ENCODE measurements at regions not wholly inside any gene's neighbourhood (a gene's known extent, or its start where the extent isn't known, plus 50 kb on each side); places are given as distances from the start of the nearest gene placed in this dataset.

DNA sequence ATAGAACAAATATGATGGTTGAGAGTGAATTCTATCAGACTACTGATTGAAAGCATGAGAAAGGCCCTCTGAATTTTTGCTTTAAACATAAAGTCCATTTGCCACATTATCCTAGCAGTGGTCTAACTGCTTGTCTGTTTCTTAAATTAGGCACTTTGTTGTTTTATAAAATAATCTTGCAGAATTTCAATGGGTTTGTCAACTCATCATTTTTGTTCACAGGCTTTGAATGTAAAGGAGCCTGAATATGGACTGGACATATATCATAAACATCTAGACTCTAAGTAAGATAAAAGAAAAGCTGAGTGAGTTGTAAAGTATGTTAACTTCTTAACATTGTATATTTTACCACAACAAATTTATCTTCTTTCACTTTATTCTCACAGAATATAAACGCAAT is 845.9 kb downstream of the SUCLG1 start:
- FAIRE-seq, result no peak
- DNase-seq (ENCODE audit: extremely low spot score, insufficient read length, low read depth), result no peak

- DNase-seq (ENCODE audit: extremely low spot score, insufficient read length, low read depth) (no peak), FAIRE-seq (no peak)
Observed at GRCh38 chr2:83602753-83603152, 856.3 kb downstream of the SUCLG1 start.

GRCh38 chr2:83596592-83597282 is 862.3 kb downstream of the SUCLG1 start:
- DNase-seq (ENCODE audit: extremely low spot score, insufficient read length, low read depth) (no peak), FAIRE-seq (no peak)

GRCh38 chr2:83595926-83596325 is 863.2 kb downstream of the SUCLG1 start:
- no peak for FAIRE-seq
- no peak for DNase-seq (ENCODE audit: extremely low spot score, insufficient read length, low read depth)

GRCh38 chr2:83595121-83595690 is 863.9 kb downstream of the SUCLG1 start:
- DNase-seq (ENCODE audit: extremely low spot score, insufficient read length, low read depth) (no peak), FAIRE-seq (no peak)

- no peak for FAIRE-seq
- DNase-seq (ENCODE audit: extremely low spot score, insufficient read length, low read depth), result no peak
Observed at GRCh38 chr2:83594241-83595120, 864.6 kb downstream of the SUCLG1 start.

DNA sequence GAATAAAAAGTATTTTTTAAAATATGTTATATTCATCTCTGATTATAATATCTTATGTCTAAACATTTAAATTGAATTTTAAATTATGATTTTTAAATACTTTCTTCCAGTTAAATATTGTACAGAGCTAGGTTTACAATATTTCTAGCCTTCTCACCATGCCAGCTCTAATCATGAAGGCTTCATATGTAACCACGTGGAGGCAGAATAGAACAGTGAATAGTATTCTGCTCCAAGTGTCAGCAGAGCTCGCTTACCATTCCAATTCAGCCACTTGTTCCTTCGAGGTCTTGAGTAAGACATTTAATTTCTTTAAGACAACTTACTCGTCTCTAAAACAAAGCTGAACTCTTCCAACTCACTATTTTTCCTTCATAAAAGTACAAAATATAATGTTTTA is 871.8 kb downstream of the SUCLG1 start:
- DNase-seq (ENCODE audit: extremely low spot score, insufficient read length, low read depth) (no peak), FAIRE-seq (no peak)

- no peak for DNase-seq (ENCODE audit: extremely low spot score, insufficient read length, low read depth)
Observed at GRCh38 chr2:83585250-83585649, 873.8 kb downstream of the SUCLG1 start.

DNA sequence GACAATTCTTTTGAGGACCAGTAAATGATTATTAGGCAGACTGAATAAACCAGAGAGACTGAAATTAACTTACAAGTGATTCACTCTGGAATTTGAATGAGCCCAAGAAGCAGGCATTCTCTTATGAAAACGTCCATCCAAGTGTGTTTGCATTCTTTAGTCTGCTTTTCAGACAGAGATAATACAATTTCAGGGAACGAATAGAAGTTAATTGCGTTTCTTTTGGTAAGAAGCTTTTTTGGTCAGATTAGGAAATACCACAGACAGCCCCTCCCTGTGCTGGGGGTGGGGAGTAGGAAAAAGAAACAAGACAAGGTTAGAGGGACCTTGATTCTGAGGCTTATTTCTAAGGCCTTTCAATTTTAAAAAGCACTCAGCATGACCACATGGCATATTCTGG is 874.4 kb downstream of the SUCLG1 start:
- no peak for DNase-seq (ENCODE audit: extremely low spot score, insufficient read length, low read depth)
- no peak for FAIRE-seq

More at GRCh38 chr2:83585250-83585649, 873.8 kb downstream of the SUCLG1 start:
- FAIRE-seq, result no peak

- FAIRE-seq, result no peak
Observed at GRCh38 chr2:83582589-83582988, 876.5 kb downstream of the SUCLG1 start.

GRCh38 chr2:83579507-83579906 is 879.6 kb downstream of the SUCLG1 start:
- DNase-seq (ENCODE audit: extremely low spot score, insufficient read length, low read depth) (no peak), FAIRE-seq (no peak)

More at GRCh38 chr2:83582589-83582988, 876.5 kb downstream of the SUCLG1 start:
- no peak for DNase-seq (ENCODE audit: extremely low spot score, insufficient read length, low read depth)

DNA sequence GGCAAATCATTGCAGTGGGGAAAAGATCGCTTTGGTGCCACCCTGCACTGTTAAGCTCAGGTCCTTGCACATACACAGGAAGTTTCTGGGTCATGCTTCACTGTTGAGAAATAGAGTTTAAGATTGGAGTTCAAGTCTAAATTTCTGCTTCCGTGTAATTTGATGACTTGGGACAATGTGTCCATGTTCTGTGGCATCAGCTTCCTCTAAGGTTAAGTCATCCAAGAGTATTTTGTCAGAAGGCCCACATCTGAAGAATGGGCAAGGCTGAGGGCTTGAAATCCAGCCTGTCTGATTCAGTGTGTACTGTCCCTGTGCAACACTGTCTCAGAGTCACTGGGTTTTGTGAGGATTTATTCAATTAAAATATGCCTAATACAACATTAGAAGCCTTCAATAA is 880.7 kb downstream of the SUCLG1 start:
- DNase-seq (ENCODE audit: extremely low spot score, insufficient read length, low read depth) (no peak), FAIRE-seq (no peak)

- FAIRE-seq (no peak), DNase-seq (ENCODE audit: extremely low spot score, insufficient read length, low read depth) (no peak)
Observed at GRCh38 chr2:83574614-83575013, 884.5 kb downstream of the SUCLG1 start.

- DNase-seq (ENCODE audit: extremely low spot score, insufficient read length, low read depth) (no peak), FAIRE-seq (no peak)
Observed at GRCh38 chr2:83573060-83573459, 886.0 kb downstream of the SUCLG1 start.

DNA sequence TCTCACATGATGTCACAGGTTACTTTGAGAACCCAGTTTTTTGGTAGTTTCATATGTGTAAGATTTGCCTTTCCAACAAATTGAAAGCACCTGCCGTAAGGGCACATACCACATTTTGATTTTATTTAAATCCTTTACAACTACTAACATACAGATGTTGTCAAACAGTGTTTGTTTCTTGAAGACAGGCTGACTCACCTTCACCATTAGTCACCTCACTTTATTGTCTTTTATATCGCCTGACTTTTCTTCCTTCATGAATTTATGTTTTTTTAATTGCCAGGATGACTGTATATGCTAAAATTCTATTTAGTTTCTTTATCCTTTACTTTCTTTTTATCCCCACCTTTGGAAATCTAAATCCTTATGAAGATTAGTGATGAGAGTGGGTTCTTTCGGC is 886.7 kb downstream of the SUCLG1 start:
- DNase-seq (ENCODE audit: extremely low spot score, insufficient read length, low read depth) (no peak), FAIRE-seq (no peak)

DNA sequence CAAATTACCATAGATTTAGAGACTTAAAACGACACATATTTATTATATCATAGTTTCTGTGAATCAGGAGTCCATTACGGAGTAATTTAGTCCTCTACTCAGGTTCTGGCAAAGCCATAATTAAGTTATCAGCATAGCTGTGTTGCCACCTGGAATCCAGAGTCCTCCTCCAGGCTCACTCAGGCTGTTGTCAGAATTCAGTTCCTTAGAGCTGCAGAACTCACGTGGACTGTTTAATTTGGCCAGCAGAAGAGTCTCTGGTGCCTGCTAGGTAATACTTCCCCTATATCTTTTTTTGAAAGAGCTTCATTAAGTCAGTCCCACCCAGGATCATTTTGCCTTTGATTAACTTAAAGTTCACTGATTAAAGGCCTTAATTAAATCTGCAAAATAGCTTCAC is 891.5 kb downstream of the SUCLG1 start:
- FAIRE-seq (no peak), DNase-seq (ENCODE audit: extremely low spot score, insufficient read length, low read depth) (no peak)

DNA sequence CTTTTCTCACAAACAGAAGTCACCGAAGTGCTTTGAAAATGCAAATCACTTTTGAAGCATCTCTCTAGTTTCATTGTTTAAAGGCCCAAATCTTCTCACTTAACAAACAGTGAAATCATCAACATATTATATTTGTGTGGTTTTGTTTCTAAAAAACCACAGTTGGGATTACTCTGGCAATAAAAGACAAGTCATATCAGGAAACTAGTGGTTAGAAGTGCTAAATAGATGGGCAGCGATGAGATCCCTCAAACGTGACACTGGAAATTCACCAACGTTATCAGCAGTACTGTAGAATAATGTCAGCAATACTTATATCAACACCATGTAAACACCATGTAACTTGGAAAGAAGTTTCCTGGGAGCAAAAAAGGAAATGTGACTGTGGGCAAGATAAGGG is 893.5 kb downstream of the SUCLG1 start:
- FAIRE-seq (no peak), DNase-seq (ENCODE audit: extremely low spot score, insufficient read length, low read depth) (no peak)

GRCh38 chr2:83565181-83565580 is 893.9 kb downstream of the SUCLG1 start:
- DNase-seq (ENCODE audit: extremely low spot score, insufficient read length, low read depth) (no peak), FAIRE-seq (no peak)

DNA sequence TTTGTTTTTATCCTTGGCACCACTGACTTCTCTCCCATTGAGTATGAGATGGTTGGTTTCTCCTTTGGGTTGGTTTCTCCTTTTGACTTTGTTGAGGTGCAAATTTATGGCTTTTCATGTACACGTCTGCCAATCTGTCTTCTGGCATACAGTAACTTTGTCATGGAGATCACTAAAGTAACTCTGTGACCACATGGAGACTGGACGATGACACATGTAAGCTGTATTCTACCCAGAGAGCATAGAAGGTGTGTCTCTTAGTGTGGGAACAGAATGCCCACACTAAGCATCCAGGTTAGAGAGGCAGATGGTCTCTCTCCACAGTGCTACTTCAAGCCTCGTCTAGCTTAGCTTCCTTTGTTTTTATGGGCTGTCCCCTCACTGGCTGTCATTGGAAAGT is 897.5 kb downstream of the SUCLG1 start:
- FAIRE-seq (no peak), DNase-seq (ENCODE audit: extremely low spot score, insufficient read length, low read depth) (no peak)

DNA sequence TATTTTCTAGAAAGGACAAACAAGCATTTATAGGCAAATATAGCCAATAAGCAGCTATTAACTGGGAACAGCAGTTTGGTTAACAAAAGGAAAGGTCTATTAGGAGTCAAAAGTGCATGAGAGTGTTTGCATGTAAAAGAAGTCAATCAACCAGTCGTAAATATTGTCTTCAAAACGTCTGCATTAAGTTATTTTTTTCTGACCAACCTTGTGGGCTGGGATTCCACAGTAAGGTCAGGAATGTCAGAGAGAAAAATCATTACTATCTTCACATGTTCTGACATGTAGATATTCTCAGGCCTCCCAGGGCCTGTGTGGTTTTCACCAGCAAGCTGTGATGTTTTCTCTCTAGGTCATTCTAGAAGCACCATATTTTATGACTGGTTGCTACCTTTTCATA is 922.5 kb downstream of the SUCLG1 start:
- no peak for FAIRE-seq
- no peak for DNase-seq (ENCODE audit: extremely low spot score, insufficient read length, low read depth)

DNA sequence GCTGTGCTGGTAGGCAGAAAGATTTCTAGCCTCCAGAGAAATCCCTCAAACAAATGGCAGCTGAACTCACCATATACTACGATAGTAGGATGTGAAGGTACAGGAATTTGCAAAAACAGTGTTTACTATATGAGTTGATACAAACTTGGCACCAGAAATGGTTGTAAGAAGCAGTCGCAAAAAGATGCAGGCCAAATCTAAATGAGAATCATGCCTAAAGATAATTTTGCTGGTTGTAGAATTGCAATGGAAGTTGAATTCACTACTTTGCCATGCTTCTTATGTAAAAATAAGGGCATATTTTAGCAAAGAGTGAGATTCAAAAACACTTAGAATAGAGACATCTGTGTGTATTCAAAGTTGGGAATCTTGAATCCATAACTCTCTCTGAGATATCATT is 924.7 kb downstream of the SUCLG1 start:
- FAIRE-seq (no peak), DNase-seq (ENCODE audit: extremely low spot score, insufficient read length, low read depth) (no peak)

All from GM18507 (cell line).